AG10803 (cell line): ENCODE measurements at regions not wholly inside any gene's neighbourhood (a gene's known extent, or its start where the extent isn't known, plus 50 kb on each side); places are given as distances from the start of the nearest gene placed in this dataset.

Source experiments
- DNase-seq: peaks from one replicate; pipeline ENCODE4 v3.0.0; 2010; ENCODE audit warnings: low read depth
- H3K4me3 ChIP-seq: 2 replicates; pipeline ENCODE4 v1.5.1; 2011; ENCODE audit warnings: mild to moderate bottlenecking, low read length, control low read depth
- TF ChIP-seq, protein P1 (sequence below): conservative IDR thresholded peaks from 2 replicates; pipeline ENCODE4 v1.5.1; 2011; ENCODE audit warnings: mild to moderate bottlenecking, low read length, control low read depth, inconsistent platforms

DNA sequence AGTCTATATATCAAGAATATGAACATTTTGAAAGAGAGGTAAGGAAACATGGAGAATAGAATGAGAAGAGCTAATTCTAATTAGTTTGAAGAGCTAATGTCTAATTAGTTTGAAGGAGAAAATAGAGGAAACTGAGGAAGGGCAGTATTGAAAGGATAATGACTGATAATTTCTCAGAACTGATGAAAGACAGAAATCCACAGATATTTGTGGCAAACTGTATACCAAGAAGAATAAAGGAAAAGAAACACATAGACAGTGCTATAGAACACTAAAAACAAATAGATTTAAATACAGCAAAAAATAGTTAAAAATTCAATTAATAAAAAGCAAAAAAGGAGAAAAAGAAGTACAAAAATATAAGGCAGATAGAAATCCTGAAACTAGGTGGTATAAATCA lies 354.4 kb downstream of the QKI start:
- DNase-seq, result no peak
- TF ChIP-seq, protein P1, sequence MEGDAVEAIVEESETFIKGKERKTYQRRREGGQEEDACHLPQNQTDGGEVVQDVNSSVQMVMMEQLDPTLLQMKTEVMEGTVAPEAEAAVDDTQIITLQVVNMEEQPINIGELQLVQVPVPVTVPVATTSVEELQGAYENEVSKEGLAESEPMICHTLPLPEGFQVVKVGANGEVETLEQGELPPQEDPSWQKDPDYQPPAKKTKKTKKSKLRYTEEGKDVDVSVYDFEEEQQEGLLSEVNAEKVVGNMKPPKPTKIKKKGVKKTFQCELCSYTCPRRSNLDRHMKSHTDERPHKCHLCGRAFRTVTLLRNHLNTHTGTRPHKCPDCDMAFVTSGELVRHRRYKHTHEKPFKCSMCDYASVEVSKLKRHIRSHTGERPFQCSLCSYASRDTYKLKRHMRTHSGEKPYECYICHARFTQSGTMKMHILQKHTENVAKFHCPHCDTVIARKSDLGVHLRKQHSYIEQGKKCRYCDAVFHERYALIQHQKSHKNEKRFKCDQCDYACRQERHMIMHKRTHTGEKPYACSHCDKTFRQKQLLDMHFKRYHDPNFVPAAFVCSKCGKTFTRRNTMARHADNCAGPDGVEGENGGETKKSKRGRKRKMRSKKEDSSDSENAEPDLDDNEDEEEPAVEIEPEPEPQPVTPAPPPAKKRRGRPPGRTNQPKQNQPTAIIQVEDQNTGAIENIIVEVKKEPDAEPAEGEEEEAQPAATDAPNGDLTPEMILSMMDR, result no peak

DNA sequence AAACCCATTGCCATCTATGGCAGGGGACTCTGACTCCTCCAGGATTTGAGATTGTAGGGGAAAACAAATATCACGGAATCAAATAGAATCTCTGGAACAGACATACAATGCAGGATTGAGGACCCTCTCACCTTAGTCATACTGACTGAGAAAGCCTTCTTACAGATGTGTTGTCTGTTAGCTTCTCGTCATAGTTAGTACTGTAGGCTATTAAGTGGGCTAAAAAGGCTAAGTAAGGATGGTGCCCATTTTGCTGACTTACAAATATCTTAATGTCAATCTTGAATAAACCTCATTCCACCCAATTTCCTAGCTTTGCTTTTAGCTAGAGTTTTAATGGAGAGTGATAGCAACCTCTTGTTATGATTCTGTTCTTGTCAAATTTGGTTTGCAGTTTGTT lies 352.4 kb downstream of the QKI start:
- TF ChIP-seq, protein P1, result no peak
- DNase-seq, result no peak
- H3K4me3 ChIP-seq, result no peak overlapping the region

More for the DNA sequence above, 354.4 kb downstream of the QKI start:
- no peak overlapping the region for H3K4me3 ChIP-seq

DNA sequence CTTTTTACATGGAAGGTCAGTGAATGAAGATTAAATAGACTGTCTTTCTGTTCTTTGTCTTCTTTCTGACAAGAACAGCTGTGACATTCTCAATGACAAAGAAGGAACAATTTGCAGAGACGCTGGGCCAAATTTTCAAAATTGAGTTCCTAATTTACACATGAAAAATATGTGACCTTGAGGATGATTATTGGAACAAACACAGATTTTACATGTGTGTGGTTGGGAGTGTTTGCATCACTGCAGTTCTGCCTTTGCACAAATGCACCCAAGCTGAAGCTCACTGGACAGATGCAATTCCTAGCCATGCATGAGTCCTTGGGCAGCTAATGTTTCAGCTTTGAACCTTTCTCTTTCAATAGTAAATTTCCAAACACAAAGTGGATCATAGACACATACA lies 350.8 kb downstream of the QKI start:
- H3K4me3 ChIP-seq, result no peak overlapping the region
- TF ChIP-seq, protein P1, result no peak
- no peak for DNase-seq

DNA sequence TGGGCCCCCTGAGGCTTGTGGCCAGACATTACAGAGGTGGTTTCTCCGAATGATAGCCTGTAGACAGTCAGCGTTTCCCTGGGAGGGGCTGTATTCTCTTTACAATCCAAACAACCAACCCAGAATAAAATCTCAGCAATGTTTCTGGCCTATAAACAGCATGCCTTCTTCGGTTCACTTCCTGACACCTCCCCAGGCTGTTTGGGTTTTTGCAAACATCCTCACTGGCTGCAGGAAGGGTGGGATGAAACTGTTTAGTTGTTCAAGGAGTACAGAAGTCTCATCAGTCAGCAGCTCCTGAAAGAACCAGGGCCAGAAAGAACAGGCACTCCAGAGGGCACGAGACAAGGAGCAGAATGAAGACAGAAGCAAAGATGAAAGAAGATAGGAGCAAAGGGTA lies 350.0 kb downstream of the QKI start:
- no peak for DNase-seq
- no peak overlapping the region for H3K4me3 ChIP-seq
- TF ChIP-seq, protein P1, result no peak

DNA sequence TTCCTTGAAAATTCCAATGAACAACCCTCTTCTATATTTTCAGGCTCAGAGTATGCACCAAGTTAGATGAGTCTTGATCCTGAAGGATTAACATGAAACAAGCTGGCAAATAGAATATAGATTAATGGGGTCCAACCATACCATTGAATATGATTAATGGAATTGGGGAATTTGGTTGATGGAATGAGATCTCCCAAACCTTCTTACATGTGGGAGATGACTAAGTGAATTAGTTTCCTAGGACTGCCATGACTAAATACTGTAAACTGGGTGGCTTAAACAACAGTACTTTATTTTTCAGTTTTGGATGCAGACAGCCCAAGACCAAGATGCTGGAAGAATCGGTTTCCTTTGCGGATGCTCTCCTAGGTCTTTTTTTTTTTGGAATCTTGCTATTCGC lies 347.0 kb downstream of the QKI start:
- TF ChIP-seq, protein P1, result no peak
- peak; percentile 24 for DNase-seq
- H3K4me3 ChIP-seq, result no peak overlapping the region

DNA sequence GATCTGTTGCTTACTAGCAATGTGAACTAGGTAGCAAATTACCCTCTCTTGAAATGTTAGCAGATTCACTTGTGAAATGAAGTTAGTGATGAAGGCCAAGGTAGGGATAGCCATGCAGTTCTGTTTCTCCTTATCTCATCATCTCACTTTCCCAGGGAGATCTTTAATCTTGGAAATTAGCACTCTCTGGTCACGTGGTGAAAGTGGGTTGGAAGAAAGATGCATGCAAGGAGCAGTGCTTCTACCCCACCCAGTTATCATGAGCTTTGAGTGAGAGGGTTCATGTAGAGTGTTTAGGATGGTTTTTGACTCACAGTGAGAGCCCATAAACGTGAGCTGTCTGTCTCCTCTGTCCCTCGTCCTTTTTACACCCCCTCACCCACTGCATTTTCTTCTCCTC lies 346.3 kb downstream of the QKI start:
- no peak for DNase-seq
- no peak overlapping the region for H3K4me3 ChIP-seq
- TF ChIP-seq, protein P1, result no peak

DNA sequence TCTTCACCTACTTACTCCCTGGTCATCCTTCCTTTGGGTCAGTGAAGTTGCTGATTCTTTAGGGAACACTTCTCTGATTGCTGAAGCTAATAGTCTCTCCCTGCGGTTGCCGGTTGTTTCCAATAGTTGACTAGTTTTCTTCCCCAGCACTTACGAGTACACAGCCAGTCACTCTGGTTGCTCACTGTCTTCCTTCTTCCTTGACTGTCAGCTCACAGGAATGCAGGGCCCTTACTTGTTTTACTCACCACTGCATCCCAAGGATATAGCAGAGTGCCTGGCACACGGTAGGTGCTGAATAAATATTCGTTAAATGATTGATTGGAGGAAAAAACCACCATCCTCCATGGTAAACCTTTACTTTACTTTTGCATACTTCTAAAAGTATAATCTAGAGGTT lies 345.0 kb downstream of the QKI start:
- DNase-seq, result peak; percentile 35
- TF ChIP-seq, protein P1, result no peak
- no peak overlapping the region for H3K4me3 ChIP-seq
